ENCODE measurements at regions not wholly inside any gene's neighbourhood (a gene's known extent, or its start where the extent isn't known, plus 50 kb on each side); places are given as distances from the start of the nearest gene placed in this dataset.

GRCh38 chr5:36417221-36417620, 115.5 kb upstream of the RANBP3L start:
- ChIA-PET CTCF (interaction anchor here (1.1 to 2.4 kb wide), 4 partner anchors 90 to 279 kb away, joined by 3 to 11 read pairs (median 8); no protein-coding TSS in a partner anchor), POLR2A (no interaction called here), RAD21 (ENCODE audit: low non-redundant PET in 1 of 2, low total read pairs in 2 of 2, uncharacterized antibody in 2 of 2, unreplicated experiment in 2 of 2) (no interaction called here)
- no peaks in the 10 kb centered on the region for H3K9me2 ChIP-seq (ENCODE audit: insufficient read depth)
- H2AFZ ChIP-seq (ENCODE audit: low read depth, low read length, poor library complexity, severe bottlenecking), result no peak overlapping the region
- no peaks in the 10 kb centered on the region for H4K20me1 ChIP-seq (ENCODE audit: insufficient read depth)
- DNase-seq (ENCODE audit: low read depth, low spot score) (no peak), ATAC-seq (no peak)
- H3K4me1 ChIP-seq (ENCODE audit: control insufficient read depth in 1 of 2, insufficient read depth in 2 of 2, low read length in 2 of 2), result peaks cover 0 to 10% of the 10 kb centered on the region in 2 experiments; a peak in 1 of 4 replicates
- H3K27ac ChIP-seq (ENCODE audit: low read depth, low read length), result no peak overlapping the region
- H3K79me2 ChIP-seq (ENCODE audit: insufficient read depth, low read length), result no peaks in the 10 kb centered on the region
- H3K9ac ChIP-seq (ENCODE audit: low read length), result no peak overlapping the region
- no peaks in the 10 kb centered on the region for H3K36me3 ChIP-seq (ENCODE audit: control insufficient read depth in 1 of 2, insufficient read depth in 2 of 2, low read length in 2 of 2)
- H3K9me3 ChIP-seq (ENCODE audit: control insufficient read depth in 1 of 2, insufficient read depth in 1 of 2, low read depth in 1 of 2, low read length in 2 of 2), result no peaks in the 10 kb centered on the region
- no peaks in the 10 kb centered on the region for H3K27me3 ChIP-seq (ENCODE audit: insufficient read depth, low read length)
- BruUV-seq (replicated peaks), result no TSS peak
- intact Hi-C loops (cut with micrococcal nuclease), result no loop called here
- no peak overlapping the region for H3K4me2 ChIP-seq (ENCODE audit: low read length)
- TF ChIP-seq ZNF274 (IDR thresholded peaks at IDR 0.05; ENCODE audit: low read depth, low read length) (no peak), EGR1 (IDR thresholded peaks at IDR 0.05; ENCODE audit: low read depth) (no peak), ZBTB33 (IDR thresholded peaks at IDR 0.05; ENCODE audit: extremely low read depth, insufficient replicate concordance, low read length) (no peak), RAD21 (IDR thresholded peaks at IDR 0.05; ENCODE audit: low read depth) (no peak), JUND (IDR thresholded peaks at IDR 0.05) (no peak), REST (IDR thresholded peaks at IDR 0.05; ENCODE audit: low read depth) (no peak), CTCF (IDR thresholded peaks at IDR 0.05 in 2 of 3, conservative IDR thresholded peaks at IDR 0.05 in 1 of 3; ENCODE audit: borderline replicate concordance in 1 of 3, insufficient read depth in 1 of 3, low read depth in 2 of 3, low read length in 2 of 3) (no peak), CEBPB (IDR thresholded peaks at IDR 0.05; ENCODE audit: low read depth) (no peak)
- no peak overlapping the region for H3K4me3 ChIP-seq (replicated peaks in 1 of 2; ENCODE audit: low read depth in 1 of 2, low read length in 2 of 2)

Measured in HCT116 (cell line).